NCI-H524 treated with DMSO at 0.1 percent for 48 hours (cell line): ENCODE measurements at regions not wholly inside any gene's neighbourhood (a gene's known extent, or its start where the extent isn't known, plus 50 kb on each side); places are given as distances from the start of the nearest gene placed in this dataset.

Experiments
- DNase-seq: peaks from one replicate; lab custom pipeline; 2025; lab: John Stamatoyannopoulos, UW

- DNase-seq = no peak
These were observed 284.1 kb upstream of the STT3B start for GRCh38 chr3:31248563-31248992.

- DNase-seq = no peak
These were observed 283.2 kb upstream of the STT3B start for GRCh38 chr3:31249545-31249944.

GRCh38 chr3:31250116-31250777 is 282.5 kb upstream of the STT3B start:
- no peak for DNase-seq

GRCh38 chr3:31251083-31251482 is 281.6 kb upstream of the STT3B start:
- no peak for DNase-seq

GRCh38 chr3:31252216-31253185 is 280.2 kb upstream of the STT3B start:
- no peak for DNase-seq

- no peak for DNase-seq
These were observed 278.9 kb upstream of the STT3B start for GRCh38 chr3:31253782-31254181.

- no peak for DNase-seq
These were observed 278.2 kb upstream of the STT3B start for GRCh38 chr3:31254483-31254882.

GRCh38 chr3:31255007-31255581 is 277.6 kb upstream of the STT3B start:
- DNase-seq = no peak

- no peak for DNase-seq
These were observed 270.5 kb upstream of the STT3B start for GRCh38 chr3:31262201-31262600.

- no peak for DNase-seq
These were observed 268.8 kb upstream of the STT3B start for GRCh38 chr3:31263897-31264296.

- DNase-seq = no peak
These were observed 266.9 kb upstream of the STT3B start for GRCh38 chr3:31265646-31266428.

GRCh38 chr3:31268868-31269267 is 263.9 kb upstream of the STT3B start:
- no peak for DNase-seq

GRCh38 chr3:31270010-31270409 is 262.7 kb upstream of the STT3B start:
- no peak for DNase-seq

GRCh38 chr3:31274326-31275024 is 258.2 kb upstream of the STT3B start:
- DNase-seq = no peak

GRCh38 chr3:31275038-31275572 is 257.6 kb upstream of the STT3B start:
- DNase-seq = no peak

- no peak for DNase-seq
These were observed 257.1 kb upstream of the STT3B start for GRCh38 chr3:31275583-31275982.

GRCh38 chr3:31277582-31277981 is 255.1 kb upstream of the STT3B start:
- DNase-seq = no peak

GRCh38 chr3:31278532-31278931 is 254.2 kb upstream of the STT3B start:
- no peak for DNase-seq

GRCh38 chr3:31284776-31285175 is 247.9 kb upstream of the STT3B start:
- DNase-seq = no peak

GRCh38 chr3:31285833-31286486 is 246.8 kb upstream of the STT3B start:
- DNase-seq = no peak

GRCh38 chr3:31288224-31288623 is 244.5 kb upstream of the STT3B start:
- DNase-seq = no peak
